ENCODE measurements at regions not wholly inside any gene's neighbourhood (a gene's known extent, or its start where the extent isn't known, plus 50 kb on each side); places are given as distances from the start of the nearest gene placed in this dataset.
A peak's percentile ranks its signal among the peaks of the same experiment; 100 is the strongest.

GRCh38 chr2:217316743-217317142 lies 456.9 kb upstream of the TNP1 start:
- BruUV-seq (replicated peaks), result no TSS peak
- Histone ChIP-seq H3K79me2 (ENCODE audit: low read depth) (no peaks in the 10 kb centered on the region), H3F3A (ENCODE audit: insufficient read depth, low read depth) (no peaks in the 10 kb centered on the region), H3K4me2 (no peak overlapping the region), H3K9me3 (ENCODE audit: insufficient read depth, low read depth) (no peaks in the 10 kb centered on the region; the same call in 1 of the 2 replicates), H3K4me3 (no peak overlapping the region), H3K4me1 (replicated peaks; ENCODE audit: insufficient read depth) (peaks cover 17% of the 10 kb centered on the region), H3K36me3 (ENCODE audit: low read depth) (no peaks in the 10 kb centered on the region), H4K20me1 (ENCODE audit: insufficient read depth) (no peaks in the 10 kb centered on the region), H3K27ac (no peak overlapping the region), H2AFZ (no peak overlapping the region), H3K27me3 (ENCODE audit: insufficient read depth, low read depth) (no peaks in the 10 kb centered on the region), H3K9me2 (ENCODE audit: insufficient read depth) (no peaks in the 10 kb centered on the region)
- ChIA-PET POLR2A (ENCODE audit: unreplicated experiment) (no interaction called here), CTCF (no interaction called here)
- TF ChIP-seq CTCF (conservative IDR thresholded peaks at IDR 0.05), result no peak
- no peak for TF ChIP-seq EZH2 (IDR thresholded peaks at IDR 0.05; ENCODE audit: low read depth)
- intact Hi-C loops (cut with micrococcal nuclease; ENCODE audit: unreplicated experiment), result no loop called here
- no peak for DNase-seq

- POLR2A ChIA-PET (ENCODE audit: unreplicated experiment), result no interaction called here
- Histone ChIP-seq H4K20me1 (ENCODE audit: insufficient read depth) (no peaks in the 10 kb centered on the region), H3K27ac (no peak overlapping the region), H3K36me3 (ENCODE audit: low read depth) (no peaks in the 10 kb centered on the region), H3K9me3 (ENCODE audit: insufficient read depth, low read depth) (no peaks in the 10 kb centered on the region; the same call in 1 of the 2 replicates), H3K27me3 (ENCODE audit: insufficient read depth, low read depth) (no peaks in the 10 kb centered on the region), H3K4me2 (no peak overlapping the region; the same call in 1 of the 2 replicates), H3K79me2 (ENCODE audit: low read depth) (no peaks in the 10 kb centered on the region), H3K9me2 (ENCODE audit: insufficient read depth) (no peaks in the 10 kb centered on the region), H3K4me1 (replicated peaks; ENCODE audit: insufficient read depth) (peaks cover 17% of the 10 kb centered on the region), H2AFZ (no peak overlapping the region), H3F3A (ENCODE audit: insufficient read depth, low read depth) (no peaks in the 10 kb centered on the region), H3K4me3 (no peak overlapping the region)
- intact Hi-C loops (cut with micrococcal nuclease; ENCODE audit: unreplicated experiment), result no loop called here
- no peak for TF ChIP-seq CTCF (conservative IDR thresholded peaks at IDR 0.05)
- no peak for TF ChIP-seq EZH2 (IDR thresholded peaks at IDR 0.05; ENCODE audit: low read depth)
- CTCF ChIA-PET, result no interaction called here
- DNase-seq, result peak in 1 of 2 experiments; percentile 72
- BruUV-seq (replicated peaks), result no TSS peak
Observed at GRCh38 chr2:217314021-217314460, 454.2 kb upstream of the TNP1 start.

DNA sequence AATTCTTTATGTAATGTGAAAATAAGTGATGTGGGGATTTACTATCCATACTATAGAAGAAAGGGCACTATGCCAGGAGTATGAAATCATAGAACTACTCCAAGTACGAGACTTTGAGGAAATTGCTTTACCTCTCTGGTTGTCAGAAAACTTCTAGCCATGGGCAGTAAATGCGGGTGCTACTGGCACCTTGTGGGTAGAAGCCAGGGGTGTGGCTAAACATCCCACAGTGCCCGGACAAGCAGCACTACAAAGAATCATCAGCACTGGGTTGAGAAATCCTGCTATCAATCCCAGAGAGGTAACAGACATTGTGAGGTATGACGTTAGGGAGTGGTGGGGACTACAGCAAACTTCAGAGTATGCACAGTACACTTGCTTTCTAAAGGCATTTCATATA lies 453.5 kb upstream of the TNP1 start:
- POLR2A ChIA-PET (ENCODE audit: unreplicated experiment), result no interaction called here
- H2AFZ ChIP-seq, result no peak overlapping the region

More for the DNA sequence above, 453.5 kb upstream of the TNP1 start:
- CTCF ChIA-PET, result no interaction called here
- DNase-seq, result no peak
- TF ChIP-seq CTCF (conservative IDR thresholded peaks at IDR 0.05) (no peak), EZH2 (IDR thresholded peaks at IDR 0.05; ENCODE audit: low read depth) (no peak)
- Histone ChIP-seq H3K4me1 (replicated peaks; ENCODE audit: insufficient read depth) (peaks cover 17% of the 10 kb centered on the region), H3K27me3 (ENCODE audit: insufficient read depth, low read depth) (no peaks in the 10 kb centered on the region), H3F3A (ENCODE audit: insufficient read depth, low read depth) (no peaks in the 10 kb centered on the region), H3K79me2 (ENCODE audit: low read depth) (no peaks in the 10 kb centered on the region), H3K36me3 (ENCODE audit: low read depth) (no peaks in the 10 kb centered on the region), H3K4me2 (no peak overlapping the region), H3K27ac (no peak overlapping the region), H3K9me3 (ENCODE audit: insufficient read depth, low read depth) (no peaks in the 10 kb centered on the region; the same call in 1 of the 2 replicates), H4K20me1 (ENCODE audit: insufficient read depth) (no peaks in the 10 kb centered on the region), H3K9me2 (ENCODE audit: insufficient read depth) (no peaks in the 10 kb centered on the region), H3K4me3 (no peak overlapping the region)
- no TSS peak for BruUV-seq (replicated peaks)
- intact Hi-C loops (cut with micrococcal nuclease; ENCODE audit: unreplicated experiment), result no loop called here

All from PC-9 (cell line).